NCI-H345 treated with DMSO at 0.1 percent for 48 hours (cell line): ENCODE measurements at regions not wholly inside any gene's neighbourhood (a gene's known extent, or its start where the extent isn't known, plus 50 kb on each side); places are given as distances from the start of the nearest gene placed in this dataset.
"Not testable (repeated sequence)": the region's sequence is repeated elsewhere in the genome, so short reads cannot be mapped to it uniquely, and the experiment has no call there.

Experiments used
- DNase-seq: peaks from one replicate; lab custom pipeline; 2025; ENCODE audit not compliant: unreplicated experiment; lab: John Stamatoyannopoulos, UW

GRCh38 chr3:197431346-197431910 is 124.3 kb downstream of the BDH1 start:
- no peak for DNase-seq

- no peak for DNase-seq
Measured at GRCh38 chr3:197430934-197431333, 124.8 kb downstream of the BDH1 start.

DNA sequence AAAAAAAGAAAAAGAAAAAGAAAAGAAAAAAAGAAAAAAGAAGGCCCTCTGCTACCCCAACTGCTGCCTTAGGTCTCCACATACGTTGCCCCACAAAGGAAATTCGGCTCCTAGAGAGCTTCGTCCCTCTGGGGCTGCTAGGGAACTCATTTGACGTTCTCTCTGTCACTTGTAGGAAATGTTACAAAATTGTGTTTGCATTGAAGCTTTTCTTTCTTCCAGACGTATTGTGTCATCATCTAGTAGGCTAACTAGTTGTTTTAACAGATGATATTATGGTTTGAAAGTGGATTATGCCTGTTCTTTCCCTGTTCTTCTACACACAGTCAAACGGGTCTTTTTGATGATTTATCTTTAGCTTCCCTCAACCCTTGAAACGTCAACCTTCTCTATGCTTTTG is 125.3 kb downstream of the BDH1 start:
- no peak for DNase-seq

- DNase-seq = no peak
Measured at GRCh38 chr3:197428952-197429351, 126.8 kb downstream of the BDH1 start.

- DNase-seq = no peak
Measured at GRCh38 chr3:197428117-197428801, 127.5 kb downstream of the BDH1 start.

DNA sequence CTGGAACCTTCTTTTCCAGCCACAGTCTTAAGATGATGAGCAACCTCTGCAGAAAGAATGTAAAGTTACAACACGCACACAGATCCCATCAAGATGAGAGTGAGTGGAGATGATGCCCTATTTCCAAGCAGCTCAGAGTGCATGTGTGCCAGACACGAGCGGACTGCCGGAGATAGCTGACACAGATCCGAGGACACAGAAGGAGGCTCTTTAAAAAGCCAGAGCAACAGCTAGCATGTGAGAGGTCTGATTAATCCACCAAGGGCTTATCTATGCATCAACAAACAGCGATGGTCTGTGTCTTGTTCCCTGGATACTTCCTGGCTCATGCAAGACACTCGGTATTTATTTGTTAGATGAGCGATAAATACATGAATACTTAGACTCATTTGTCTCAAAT is 128.6 kb upstream of the DLG1 start:
- no peak for DNase-seq

DNA sequence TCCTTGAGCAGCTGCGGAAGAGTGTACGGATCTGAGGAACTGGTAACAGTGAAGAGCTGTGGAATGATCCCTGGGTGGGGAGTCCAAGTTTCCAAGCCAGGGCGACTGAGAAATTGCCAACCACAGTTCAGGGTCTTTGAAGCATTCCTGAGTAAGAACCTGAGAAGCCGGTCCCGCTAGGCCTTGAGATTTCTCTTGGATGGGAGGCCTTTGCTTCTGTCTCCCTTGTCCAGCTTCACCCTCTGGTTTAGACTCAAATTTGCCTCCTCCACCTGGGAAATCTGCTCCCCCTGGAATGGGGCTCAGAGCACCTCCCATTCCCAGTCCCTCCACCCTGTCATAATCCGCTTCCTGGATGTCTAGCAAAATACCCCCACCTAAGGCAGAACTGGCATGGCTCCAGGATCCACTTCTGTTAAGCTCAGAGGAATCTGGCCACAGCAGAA is 127.7 kb upstream of the DLG1 start:
- DNase-seq = no peak

GRCh38 chr3:197425485-197426120 is 127.2 kb upstream of the DLG1 start:
- DNase-seq = no peak

GRCh38 chr3:197424674-197425484 is 126.5 kb upstream of the DLG1 start:
- no peak for DNase-seq

DNA sequence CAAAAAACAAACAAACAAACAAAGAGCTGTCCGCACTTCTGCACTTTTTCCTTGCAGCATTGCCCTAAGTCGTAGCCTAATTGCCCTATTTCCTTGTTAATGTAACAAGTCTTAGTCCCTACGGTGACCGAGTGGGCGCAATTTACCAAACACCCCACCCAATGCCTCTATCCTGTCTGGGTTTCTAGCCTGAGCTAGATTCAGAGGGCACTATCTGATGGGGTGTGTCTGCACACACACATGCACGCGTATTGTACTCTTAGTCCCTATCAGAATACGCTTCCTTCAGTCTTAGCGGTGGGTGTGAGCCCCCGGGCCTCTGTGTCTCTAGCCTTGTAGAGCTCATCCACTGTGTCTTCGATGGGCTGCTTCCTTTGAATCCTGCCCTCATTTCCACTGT is 125.9 kb upstream of the DLG1 start:
- no peak for DNase-seq

- no peak for DNase-seq
Measured at GRCh38 chr3:197423376-197423775, 125.0 kb upstream of the DLG1 start.

DNA sequence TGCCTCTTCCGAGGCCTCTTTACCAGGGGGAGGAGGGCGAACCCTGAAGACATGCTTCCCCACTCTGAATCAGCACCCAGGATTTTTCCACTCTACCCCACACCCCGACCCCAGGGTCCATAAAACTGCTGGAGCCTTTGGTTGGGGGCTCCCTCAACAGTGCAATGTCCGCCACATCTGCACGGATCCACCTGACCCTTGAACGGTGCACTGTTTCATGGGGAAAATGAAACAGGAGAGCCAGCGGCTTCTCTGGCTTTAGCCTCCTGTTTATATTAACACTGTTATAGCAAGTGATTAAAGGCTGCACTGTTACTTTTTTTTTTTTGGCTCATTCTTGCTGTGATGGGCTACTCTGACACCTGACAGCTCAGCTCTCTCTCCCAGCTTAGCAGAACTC is 124.1 kb upstream of the DLG1 start:
- DNase-seq = no peak

GRCh38 chr3:197421021-197421420 is 122.6 kb upstream of the DLG1 start:
- no peak for DNase-seq

GRCh38 chr3:197420566-197420965 is 122.2 kb upstream of the DLG1 start:
- no peak for DNase-seq

DNA sequence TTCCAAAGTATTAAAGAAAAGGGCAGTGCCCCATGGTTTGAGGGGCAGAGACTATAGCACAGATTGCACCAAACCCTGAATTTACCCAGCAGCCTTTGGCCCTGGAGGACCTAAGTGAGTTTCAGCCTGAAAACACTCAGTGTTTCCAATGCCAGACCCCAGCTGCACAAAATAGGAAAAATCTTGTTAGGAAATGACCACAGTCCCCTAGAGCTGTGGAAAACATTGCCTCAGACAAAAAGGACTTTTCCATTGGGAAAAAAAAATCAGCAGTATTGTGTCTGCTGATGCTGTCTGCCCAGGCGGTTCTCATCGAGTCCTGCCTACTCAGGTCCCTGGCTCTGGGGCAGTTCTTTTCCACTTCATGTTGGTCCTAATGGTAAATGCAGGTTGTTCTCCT is 121.7 kb upstream of the DLG1 start:
- DNase-seq = no peak

GRCh38 chr3:197419696-197420095 is 121.3 kb upstream of the DLG1 start:
- DNase-seq = no peak

DNA sequence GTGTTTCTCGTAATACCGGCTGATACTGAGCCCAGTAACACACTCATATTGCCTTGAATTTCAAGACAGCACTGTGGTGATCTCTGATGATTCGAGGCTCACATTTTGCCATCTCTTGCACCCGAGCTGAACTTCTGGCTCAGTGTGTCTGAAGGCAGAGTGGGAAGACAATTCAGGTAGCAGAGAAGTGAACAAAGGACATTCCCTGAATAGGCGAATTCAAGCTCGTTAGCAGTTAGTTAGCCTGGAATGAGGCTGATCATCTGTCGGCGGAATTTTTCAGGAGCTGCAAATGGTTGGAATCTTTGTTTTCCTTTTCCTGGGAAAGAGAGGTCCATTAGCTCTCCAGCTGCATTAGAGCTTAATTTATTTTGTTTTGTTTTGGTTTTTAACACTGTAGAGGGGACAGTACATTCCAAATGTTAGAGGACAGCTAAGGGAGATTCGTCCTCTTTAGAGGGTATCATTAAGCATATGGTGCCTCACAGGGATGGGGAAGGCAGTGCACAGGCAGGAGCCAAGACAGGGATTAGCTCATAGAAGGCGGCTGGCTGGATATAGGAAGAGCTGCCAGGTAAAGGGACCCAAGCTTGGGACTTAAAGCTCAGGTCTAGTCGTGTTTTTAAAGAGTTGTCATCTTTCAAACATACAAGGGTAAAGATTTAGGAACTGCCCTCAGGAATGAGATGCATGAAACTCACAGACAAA is 119.7 kb upstream of the DLG1 start:
- no peak for DNase-seq

GRCh38 chr3:197417441-197417840 is 119.0 kb upstream of the DLG1 start:
- DNase-seq = no peak

DNA sequence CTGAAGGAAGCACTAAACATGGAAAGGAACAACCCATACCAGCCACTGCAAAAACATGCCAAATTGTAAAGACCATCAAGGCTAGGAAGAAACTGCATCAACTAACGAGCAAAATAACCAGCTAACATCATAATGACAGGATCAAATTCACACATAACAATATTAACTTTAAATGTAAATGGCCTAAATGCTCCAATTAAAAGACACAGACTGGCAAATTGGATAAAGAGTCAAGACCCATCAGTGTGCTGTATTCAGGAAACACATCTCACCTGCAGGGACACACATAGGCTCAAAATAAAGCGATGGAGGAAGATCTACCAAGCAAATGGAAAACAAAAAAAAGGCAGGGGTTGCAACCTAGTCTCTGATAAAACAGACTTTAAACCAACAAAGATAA is 113.5 kb upstream of the DLG1 start:
- not testable (repeated sequence) for DNase-seq

DNA sequence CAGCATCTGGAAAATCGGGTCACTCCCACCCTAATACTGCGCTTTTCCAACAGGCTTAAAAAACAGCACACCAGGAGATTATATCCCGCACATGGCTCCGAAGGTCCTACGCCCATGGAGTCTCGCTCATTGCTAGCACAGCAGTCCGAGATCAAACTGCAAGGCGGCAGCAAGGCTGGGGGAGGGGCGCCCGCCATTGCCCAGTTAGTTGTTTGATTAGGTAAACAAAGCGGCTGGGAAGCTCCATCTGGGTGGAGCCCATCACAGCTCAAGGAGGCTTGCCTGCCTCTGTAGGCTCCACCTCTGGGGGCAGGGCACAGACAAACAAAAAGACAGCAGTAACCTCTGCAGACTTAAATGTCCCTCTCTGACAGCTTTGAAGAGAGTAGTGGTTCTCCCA is 111.8 kb upstream of the DLG1 start:
- not testable (repeated sequence) for DNase-seq
